Thoracic aorta (tissue), 2 donors: ENCODE measurements at regions not wholly inside any gene's neighbourhood (a gene's known extent, or its start where the extent isn't known, plus 50 kb on each side); places are given as distances from the start of the nearest gene placed in this dataset.

ENCODE experiments used
- ATAC-seq: fragments of 150-250 bp; one replicate; pipeline ENCODE4 v1.8.0; 2017; ENCODE audit warnings: low read depth; ENCODE audit not compliant: insufficient number of reproducible peaks, low FRiP score
- DNase-seq: peaks from one replicate; pipeline ENCODE4 v3.0.0-alpha.2; 2020; ENCODE audit warnings: low spot score
- H3K27ac ChIP-seq, 2 donors: fragments of 200-600 bp; sonication (generic); 1 replicate in 1 of 2; 2 replicates in 1 of 2; pipeline ENCODE4 v1.5.1; 2016; ENCODE audit warnings: mild to moderate bottlenecking in 2 of 2, moderate library complexity in 2 of 2
- H3K27me3 ChIP-seq: fragments of 200-600 bp; sonication (generic); replicated peaks from 2 replicates; pipeline ENCODE4 v1.6.0; 2016; ENCODE audit warnings: mild to moderate bottlenecking; ENCODE audit not compliant: insufficient read depth
- H3K36me3 ChIP-seq: fragments of 200-600 bp; sonication (generic); one replicate; pipeline ENCODE4 v1.5.1; 2016
- H3K4me1 ChIP-seq, 2 donors: fragments of 200-600 bp; sonication (generic); 1 replicate in 1 of 2; 2 replicates in 1 of 2; pipeline versions ENCODE4 v1.5.1 to v1.6.0; 2016; ENCODE audit warnings: low read depth in 2 of 2, mild to moderate bottlenecking in 1 of 2; ENCODE audit not compliant: control insufficient read depth in 1 of 2
- H3K4me3 ChIP-seq: fragments of 200-600 bp; sonication (generic); 2 replicates; pipeline ENCODE4 v1.5.1; 2016; ENCODE audit warnings: mild to moderate bottlenecking
- H3K9me3 ChIP-seq: fragments of 200-600 bp; sonication (generic); 2 replicates; pipeline ENCODE4 v1.5.1; 2016
- CTCF ChIP-seq: fragments of 200-600 bp; sonication (generic); IDR thresholded peaks from one replicate; pipeline ENCODE4 v1.5.1; 2019; ENCODE audit warnings: antibody characterized with exemption

GRCh38 chr14:83271663-83272062 is 1738.0 kb upstream of the SEL1L start:
- H3K9me3 ChIP-seq = no peaks in the 10 kb centered on the region
- DNase-seq = no peak
- no peak overlapping the region for H3K4me3 ChIP-seq
- no peaks in the 10 kb centered on the region for H3K27me3 ChIP-seq
- TF ChIP-seq CTCF = no peak
- H3K36me3 ChIP-seq = no peaks in the 10 kb centered on the region
- no peaks in the 10 kb centered on the region for H3K4me1 ChIP-seq
- no peak for ATAC-seq
- H3K27ac ChIP-seq = no peak overlapping the region

- H3K4me3 ChIP-seq = no peak overlapping the region
- no peak for TF ChIP-seq CTCF
- no peak for ATAC-seq
- H3K36me3 ChIP-seq = no peaks in the 10 kb centered on the region
- no peak for DNase-seq
- no peaks in the 10 kb centered on the region for H3K9me3 ChIP-seq
- H3K4me1 ChIP-seq = no peaks in the 10 kb centered on the region
- H3K27me3 ChIP-seq = no peaks in the 10 kb centered on the region
- no peak overlapping the region for H3K27ac ChIP-seq
Measured at GRCh38 chr14:83280719-83281118, 1747.1 kb upstream of the SEL1L start.

GRCh38 chr14:83282706-83283105 is 1749.1 kb upstream of the SEL1L start:
- ATAC-seq = no peak
- H3K27me3 ChIP-seq = no peaks in the 10 kb centered on the region
- no peak for TF ChIP-seq CTCF
- H3K9me3 ChIP-seq = no peaks in the 10 kb centered on the region
- DNase-seq = no peak
- no peak overlapping the region for H3K4me3 ChIP-seq
- H3K27ac ChIP-seq = no peak overlapping the region
- no peaks in the 10 kb centered on the region for H3K36me3 ChIP-seq
- H3K4me1 ChIP-seq = no peaks in the 10 kb centered on the region

- H3K27me3 ChIP-seq = no peaks in the 10 kb centered on the region
- no peak for TF ChIP-seq CTCF
- ATAC-seq (no peak), DNase-seq (no peak)
- no peak overlapping the region for H3K27ac ChIP-seq
- no peaks in the 10 kb centered on the region for H3K4me1 ChIP-seq
- H3K36me3 ChIP-seq = no peaks in the 10 kb centered on the region
- H3K4me3 ChIP-seq = no peak overlapping the region
- no peaks in the 10 kb centered on the region for H3K9me3 ChIP-seq
Measured at GRCh38 chr14:83287300-83287699, 1753.6 kb upstream of the SEL1L start.

DNA sequence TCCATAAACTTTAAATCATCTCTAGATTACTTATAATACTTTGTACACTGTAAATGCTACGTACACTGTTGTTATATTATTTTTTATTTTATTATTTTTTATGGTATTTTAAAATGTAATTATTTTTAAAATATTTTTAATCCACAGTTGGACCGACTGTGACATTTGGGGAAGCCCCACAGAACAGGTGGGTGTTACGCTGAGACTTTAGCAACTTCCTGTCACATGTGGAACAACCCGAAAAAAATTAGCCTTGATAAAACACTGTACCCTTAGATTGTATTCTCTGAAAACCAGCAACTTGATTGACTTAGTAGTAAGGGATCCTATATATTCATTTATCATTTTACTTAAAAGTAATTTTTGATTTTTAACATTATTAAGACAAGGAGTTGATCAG is 1755.7 kb upstream of the SEL1L start:
- TF ChIP-seq CTCF = no peak
- H3K9me3 ChIP-seq = no peaks in the 10 kb centered on the region
- no peaks in the 10 kb centered on the region for H3K27me3 ChIP-seq
- DNase-seq (no peak), ATAC-seq (no peak)
- H3K36me3 ChIP-seq = no peaks in the 10 kb centered on the region
- H3K4me3 ChIP-seq = no peak overlapping the region
- H3K27ac ChIP-seq = no peak overlapping the region
- H3K4me1 ChIP-seq = no peaks in the 10 kb centered on the region
